GM12878 (cell line): ENCODE measurements at regions not wholly inside any gene's neighbourhood (a gene's known extent, or its start where the extent isn't known, plus 50 kb on each side); places are given as distances from the start of the nearest gene placed in this dataset.

Experiments used
- ATAC-seq: fragments of 200-7000 bp; cut with Tn5 transposase; 3 replicates; pipeline ENCODE4 v1.9.1; 2020; ENCODE audit warnings: mild to moderate bottlenecking, moderate library complexity
- BruUV-seq: library from RNA; stranded (reverse); fragments of 400-500 nt; replicated peaks from 2 replicates; lab custom pipeline; 2021; lab: Mats Ljungman, UMichigan
- CTCF ChIA-PET: fragments of 300-600 bp; sonication (Branson Sonifier 250); formaldehyde crosslinking; extraction: SDS; loops from one replicate; lab custom pipeline; 2021; ENCODE audit warnings: inconsistent platforms; lab: Yijun Ruan, JAX
- POLR2A ChIA-PET: fragments of 350-600 bp; formaldehyde crosslinking; extraction: SDS; loops from one replicate; lab custom pipeline; 2021; ENCODE audit warnings: inconsistent platforms; lab: Charles Lee
- RAD21 ChIA-PET: fragments of 300-600 bp; sonication (Branson Sonifier 250); formaldehyde crosslinking; loops from one replicate; lab custom pipeline; 2023; ENCODE audit warnings: antibody characterized with exemption; ENCODE audit not compliant: unreplicated experiment; lab: Charles Lee
- SMC1A ChIA-PET: fragments of 300-600 bp; sonication (Branson Sonifier 250); formaldehyde crosslinking; loops from one replicate; lab custom pipeline; 2023; ENCODE audit not compliant: unreplicated experiment, uncharacterized antibody; lab: Charles Lee
- DNase-seq: peaks from one replicate; pipeline ENCODE4 v3.0.0-alpha.2; 2011; ENCODE audit warnings: low read depth, low spot score
- FAIRE-seq: peaks from 3 replicates; lab custom pipeline; 2011; peaks lifted over from hg19 to GRCh38; lab: Jason Lieb, UNC
- H2AFZ ChIP-seq: 2 replicates; pipeline ENCODE4 v1.6.0; 2011; ENCODE audit warnings: low read depth, low read length, control low read depth; ENCODE audit not compliant: control insufficient read depth
- H3K27ac ChIP-seq: 2 replicates; pipeline ENCODE4 v1.5.1; 2011; ENCODE audit warnings: control low read depth; ENCODE audit not compliant: control insufficient read depth, insufficient read depth
- H3K27me3 ChIP-seq, 2 experiments: replicated peaks in 1 of 2; 2 replicates each; pipeline versions ENCODE4 v1.6.0 to v1.6.1; 2011; ENCODE audit warnings: low read length in 1 of 2; ENCODE audit not compliant: control insufficient read depth in 2 of 2, insufficient read depth in 2 of 2
- H3K36me3 ChIP-seq, 2 experiments: 2 replicates each; pipeline ENCODE4 v1.5.1; 2011; ENCODE audit warnings: low read length in 1 of 2; ENCODE audit not compliant: control insufficient read depth in 2 of 2, insufficient read depth in 2 of 2
- H3K4me1 ChIP-seq: 2 replicates; pipeline ENCODE4 v1.6.1; 2011; ENCODE audit warnings: mild to moderate bottlenecking, low read length, moderate library complexity, mixed read lengths; ENCODE audit not compliant: control insufficient read depth, insufficient read depth
- H3K4me2 ChIP-seq: 2 replicates; pipeline ENCODE4 v1.6.0; 2011; ENCODE audit warnings: control low read depth; ENCODE audit not compliant: control insufficient read depth, insufficient read depth
- H3K4me3 ChIP-seq: fragments of 200-600 bp; sonication (generic); 2 replicates; pipeline ENCODE4 v1.5.1; 2016
- H3K79me2 ChIP-seq: 2 replicates; pipeline ENCODE4 v1.6.0; 2011; ENCODE audit warnings: low read length; ENCODE audit not compliant: control insufficient read depth, insufficient read depth
- H3K9ac ChIP-seq: 2 replicates; pipeline ENCODE4 v1.8.0; 2011; ENCODE audit warnings: low read length, control low read depth, mixed read lengths; ENCODE audit not compliant: control insufficient read depth, insufficient read depth
- H3K9me3 ChIP-seq: replicated peaks from 3 replicates; pipeline ENCODE4 v1.5.1; 2011; ENCODE audit warnings: mild to moderate bottlenecking, low read length; ENCODE audit not compliant: control insufficient read depth, insufficient read depth
- H4K20me1 ChIP-seq: 2 replicates; pipeline ENCODE4 v1.6.0; 2011; ENCODE audit not compliant: control insufficient read depth, insufficient read depth
- ASH2L ChIP-seq: fragments of 300-600, 200-600 bp; sonication (generic); IDR thresholded peaks from 2 replicates; pipeline ENCODE4 v1.6.1; 2017; ENCODE audit warnings: low read depth, mild to moderate bottlenecking, borderline replicate concordance
- CBFB ChIP-seq: IDR thresholded peaks from 2 replicates; pipeline ENCODE4 v1.6.1; 2016; ENCODE audit warnings: antibody characterized with exemption, low read depth
- CREB1 ChIP-seq: IDR thresholded peaks from 2 replicates; pipeline ENCODE4 v1.6.1; 2012; ENCODE audit warnings: low read depth, mild to moderate bottlenecking, inconsistent platforms
- MAX ChIP-seq: IDR thresholded peaks from 2 replicates; pipeline ENCODE4 v1.6.1; 2012; ENCODE audit warnings: low read depth, low read length, improper control_type of control experiment
- MEF2B ChIP-seq: fragments of 450-650 bp; IDR thresholded peaks from 2 replicates; pipeline ENCODE4 v1.6.1; 2018; ENCODE audit warnings: mild to moderate bottlenecking, moderate library complexity; ENCODE audit not compliant: partially characterized antibody, poor library complexity, severe bottlenecking
- NFYA ChIP-seq: IDR thresholded peaks from 2 replicates; pipeline ENCODE4 v1.6.1; 2011; ENCODE audit warnings: low read depth, mild to moderate bottlenecking, low read length, improper control_type of control experiment, borderline replicate concordance
- NR2C1 ChIP-seq: fragments of 450-650 bp; IDR thresholded peaks from 2 replicates; pipeline ENCODE4 v1.6.1; 2017; ENCODE audit warnings: antibody characterized with exemption, mild to moderate bottlenecking, moderate library complexity
- SIN3A ChIP-seq: IDR thresholded peaks from 2 replicates; pipeline ENCODE4 v1.6.1; 2012; ENCODE audit warnings: low read depth, low read length, improper control_type of control experiment
- SMC3 ChIP-seq: IDR thresholded peaks from 2 replicates; pipeline ENCODE4 v1.6.1; 2011; ENCODE audit warnings: low read length, improper control_type of control experiment, borderline replicate concordance
- SUZ12 ChIP-seq: fragments of 200-600 bp; sonication (generic); IDR thresholded peaks from one replicate; pipeline ENCODE4 v1.6.1; 2018; ENCODE audit warnings: antibody characterized with exemption, mild to moderate bottlenecking; ENCODE audit not compliant: unreplicated experiment
- ZNF24 ChIP-seq: fragments of 450-650 bp; IDR thresholded peaks from 2 replicates; pipeline ENCODE4 v1.6.1; 2017; ENCODE audit warnings: antibody characterized with exemption, mild to moderate bottlenecking
- ZZZ3 ChIP-seq: IDR thresholded peaks from 2 replicates; pipeline ENCODE4 v1.6.1; 2011; ENCODE audit warnings: low read depth; ENCODE audit not compliant: control insufficient read depth, insufficient read length
- WGBS: methylation state at CpG from one replicate; pipeline ENCODE4 v1.1.6; 2016; ENCODE audit warnings: low lambda C conversion rate; ENCODE audit not compliant: insufficient replicate concordance, insufficient coverage; ENCODE audit errors: missing lambda C conversion rate; 5-methylcytosine and 5-hydroxymethylcytosine counted together
- in situ Hi-C: fragments of 300-500 bp; cut with MboI; formaldehyde crosslinking; loops from 9 replicates; pipeline ENCODE4 v1.14.3; 2018; ENCODE audit warnings: mixed read lengths
- intact Hi-C: fragments of 100-400 bp; cut with micrococcal nuclease; formaldehyde crosslinking; loops from one replicate; pipeline ENCODE4 v1.14.2; 2022; ENCODE audit not compliant: unreplicated experiment

- H3K4me2 ChIP-seq = no peak overlapping the region
- no peak overlapping the region for H3K27ac ChIP-seq
- ChIA-PET RAD21 (interaction anchor here (1.0 kb wide), 1 partner anchor 11 kb away, joined by 3 read pairs; no protein-coding TSS in a partner anchor), CTCF (interaction anchor here (0.5 to 5.9 kb wide), 4 partner anchors 12 to 303 kb away, joined by 3 to 68 read pairs (median 4); no protein-coding TSS in a partner anchor)
- H3K27me3 ChIP-seq = no peaks in the 10 kb centered on the region
- WGBS = 50% methylated on average over 2 of the region's 2 CpGs
- H3K79me2 ChIP-seq = no peaks in the 10 kb centered on the region
- no peaks in the 10 kb centered on the region for H3K36me3 ChIP-seq
- no peak overlapping the region for H2AFZ ChIP-seq
- intact Hi-C loops = no loop called here
- H3K9me3 ChIP-seq = no peaks in the 10 kb centered on the region
- no peak overlapping the region for H3K4me3 ChIP-seq
- DNase-seq (no peak), FAIRE-seq (no peak)
- H3K9ac ChIP-seq = no peak overlapping the region
- in situ Hi-C loops = no loop called here
- H4K20me1 ChIP-seq = no peaks in the 10 kb centered on the region
- TF ChIP-seq SMC3 (no peak), CBFB (no peak), MAX (no peak), NR2C1 (no peak), ZNF24 (no peak), SIN3A (no peak), ZZZ3 (no peak), CREB1 (no peak), SUZ12 (no peak), NFYA (no peak), MEF2B (no peak), ASH2L (no peak)
- TF ChIP-seq, all 136 proteins: peak for 0
- BruUV-seq = no TSS peak
- SMC1A ChIA-PET = interaction anchor here (1.1 to 5.3 kb wide), 2 partner anchors 12 to 111 kb away, joined by 3 to 33 read pairs; no protein-coding TSS in a partner anchor
- no peaks in the 10 kb centered on the region for H3K4me1 ChIP-seq
- ATAC-seq = no peak
- POLR2A ChIA-PET = no interaction called here
These were observed 174.7 kb downstream of the MTX2 start for GRCh38 chr2:176443946-176444345.
